ENCODE measurements at regions not wholly inside any gene's neighbourhood (a gene's known extent, or its start where the extent isn't known, plus 50 kb on each side); places are given as distances from the start of the nearest gene placed in this dataset.

DNA sequence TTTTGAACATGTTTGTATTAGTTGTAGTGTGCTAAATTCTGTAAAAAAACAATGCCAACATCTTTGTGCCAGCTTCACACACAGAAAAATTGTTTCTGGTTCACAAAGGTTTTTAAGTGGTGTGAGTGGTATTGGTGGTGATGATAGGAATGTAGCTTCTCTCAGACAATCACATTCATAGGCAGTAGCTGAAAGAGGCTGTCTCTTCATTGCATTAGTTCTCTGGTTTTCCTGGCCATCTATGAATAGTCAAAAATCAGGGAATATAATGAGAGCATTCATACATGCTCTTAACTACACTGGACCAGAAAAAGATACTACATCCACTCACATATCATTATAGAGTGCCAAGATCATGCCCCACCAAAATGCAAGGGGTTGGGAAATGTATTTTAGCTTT lies 433.5 kb downstream of the FLRT2 start:
- ATAC-seq (no peak), DNase-seq (ENCODE audit: low read depth, low spot score) (no peak)
- H3K4me3 ChIP-seq (ENCODE audit: low read depth in 2 of 2, low read length in 2 of 2): no peak overlapping the region
- no peaks in the 10 kb centered on the region for H3K4me1 ChIP-seq (ENCODE audit: control insufficient read depth, insufficient read depth, low read length)
- POLR2A ChIA-PET: interaction anchor here (0.6 kb wide), 1 partner anchor 291 kb away, joined by 3 read pairs; no protein-coding TSS in a partner anchor
- intact Hi-C loops (cut with micrococcal nuclease; ENCODE audit: unreplicated experiment) (no loop called here), in situ Hi-C loops (cut with HindIII; ENCODE audit: low pct_unique_long_range_greater_than_20kb, low sequenced_read_pairs) (no loop called here)
- TF ChIP-seq SIN3A (IDR thresholded peaks at IDR 0.05; ENCODE audit: borderline replicate concordance, insufficient read depth, low read depth, low read length) (no peak), TCF7L2 (IDR thresholded peaks at IDR 0.05; ENCODE audit: low read depth, low read length) (no peak), POLR2AphosphoS5 (IDR thresholded peaks at IDR 0.05; ENCODE audit: low read depth, low read length) (no peak)
- TF ChIP-seq, protein P1, sequence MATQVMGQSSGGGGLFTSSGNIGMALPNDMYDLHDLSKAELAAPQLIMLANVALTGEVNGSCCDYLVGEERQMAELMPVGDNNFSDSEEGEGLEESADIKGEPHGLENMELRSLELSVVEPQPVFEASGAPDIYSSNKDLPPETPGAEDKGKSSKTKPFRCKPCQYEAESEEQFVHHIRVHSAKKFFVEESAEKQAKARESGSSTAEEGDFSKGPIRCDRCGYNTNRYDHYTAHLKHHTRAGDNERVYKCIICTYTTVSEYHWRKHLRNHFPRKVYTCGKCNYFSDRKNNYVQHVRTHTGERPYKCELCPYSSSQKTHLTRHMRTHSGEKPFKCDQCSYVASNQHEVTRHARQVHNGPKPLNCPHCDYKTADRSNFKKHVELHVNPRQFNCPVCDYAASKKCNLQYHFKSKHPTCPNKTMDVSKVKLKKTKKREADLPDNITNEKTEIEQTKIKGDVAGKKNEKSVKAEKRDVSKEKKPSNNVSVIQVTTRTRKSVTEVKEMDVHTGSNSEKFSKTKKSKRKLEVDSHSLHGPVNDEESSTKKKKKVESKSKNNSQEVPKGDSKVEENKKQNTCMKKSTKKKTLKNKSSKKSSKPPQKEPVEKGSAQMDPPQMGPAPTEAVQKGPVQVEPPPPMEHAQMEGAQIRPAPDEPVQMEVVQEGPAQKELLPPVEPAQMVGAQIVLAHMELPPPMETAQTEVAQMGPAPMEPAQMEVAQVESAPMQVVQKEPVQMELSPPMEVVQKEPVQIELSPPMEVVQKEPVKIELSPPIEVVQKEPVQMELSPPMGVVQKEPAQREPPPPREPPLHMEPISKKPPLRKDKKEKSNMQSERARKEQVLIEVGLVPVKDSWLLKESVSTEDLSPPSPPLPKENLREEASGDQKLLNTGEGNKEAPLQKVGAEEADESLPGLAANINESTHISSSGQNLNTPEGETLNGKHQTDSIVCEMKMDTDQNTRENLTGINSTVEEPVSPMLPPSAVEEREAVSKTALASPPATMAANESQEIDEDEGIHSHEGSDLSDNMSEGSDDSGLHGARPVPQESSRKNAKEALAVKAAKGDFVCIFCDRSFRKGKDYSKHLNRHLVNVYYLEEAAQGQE (IDR thresholded peaks at IDR 0.05; ENCODE audit: insufficient read depth in 1 of 2, low read depth in 2 of 2, low read length in 1 of 2): no peak
- TF ChIP-seq, protein P2, sequence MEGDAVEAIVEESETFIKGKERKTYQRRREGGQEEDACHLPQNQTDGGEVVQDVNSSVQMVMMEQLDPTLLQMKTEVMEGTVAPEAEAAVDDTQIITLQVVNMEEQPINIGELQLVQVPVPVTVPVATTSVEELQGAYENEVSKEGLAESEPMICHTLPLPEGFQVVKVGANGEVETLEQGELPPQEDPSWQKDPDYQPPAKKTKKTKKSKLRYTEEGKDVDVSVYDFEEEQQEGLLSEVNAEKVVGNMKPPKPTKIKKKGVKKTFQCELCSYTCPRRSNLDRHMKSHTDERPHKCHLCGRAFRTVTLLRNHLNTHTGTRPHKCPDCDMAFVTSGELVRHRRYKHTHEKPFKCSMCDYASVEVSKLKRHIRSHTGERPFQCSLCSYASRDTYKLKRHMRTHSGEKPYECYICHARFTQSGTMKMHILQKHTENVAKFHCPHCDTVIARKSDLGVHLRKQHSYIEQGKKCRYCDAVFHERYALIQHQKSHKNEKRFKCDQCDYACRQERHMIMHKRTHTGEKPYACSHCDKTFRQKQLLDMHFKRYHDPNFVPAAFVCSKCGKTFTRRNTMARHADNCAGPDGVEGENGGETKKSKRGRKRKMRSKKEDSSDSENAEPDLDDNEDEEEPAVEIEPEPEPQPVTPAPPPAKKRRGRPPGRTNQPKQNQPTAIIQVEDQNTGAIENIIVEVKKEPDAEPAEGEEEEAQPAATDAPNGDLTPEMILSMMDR (IDR thresholded peaks at IDR 0.05): no peak
- no peaks in the 10 kb centered on the region for H3K36me3 ChIP-seq (ENCODE audit: control insufficient read depth, insufficient read depth, low read length)
- BruUV-seq (replicated peaks): no TSS peak
- H3K9me3 ChIP-seq (ENCODE audit: control insufficient read depth, insufficient read depth, low read depth, low read length): no peaks in the 10 kb centered on the region
- CTCF ChIA-PET: no interaction called here
- H3K27ac ChIP-seq (ENCODE audit: low read length): no peak overlapping the region
- no peaks in the 10 kb centered on the region for H3K27me3 ChIP-seq (ENCODE audit: control insufficient read depth, insufficient read depth, low read length)

DNA sequence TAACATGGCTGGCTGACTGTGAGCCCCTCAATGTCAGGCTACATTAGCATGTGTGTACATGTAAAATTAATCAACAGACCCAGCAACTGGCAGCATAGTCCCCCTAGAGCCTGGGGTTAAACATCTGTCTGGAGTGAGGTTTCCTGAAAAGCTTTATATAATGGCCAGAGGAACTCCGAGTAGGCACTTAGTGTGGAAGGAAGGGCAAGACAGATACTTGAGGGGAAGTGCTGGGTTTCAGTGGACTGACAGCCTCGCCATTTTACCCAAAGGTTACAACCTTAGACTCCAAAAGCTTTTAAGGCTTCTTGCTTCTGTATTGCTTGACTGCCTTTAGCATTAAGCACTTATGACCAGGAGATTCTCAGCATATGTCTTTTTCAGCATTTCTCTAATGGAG lies 430.8 kb downstream of the FLRT2 start:
- no peaks in the 10 kb centered on the region for H3K36me3 ChIP-seq (ENCODE audit: control insufficient read depth, insufficient read depth, low read length)
- intact Hi-C loops (cut with micrococcal nuclease; ENCODE audit: unreplicated experiment) (no loop called here), in situ Hi-C loops (cut with HindIII; ENCODE audit: low pct_unique_long_range_greater_than_20kb, low sequenced_read_pairs) (no loop called here)
- DNase-seq (ENCODE audit: low read depth, low spot score) (no peak), ATAC-seq (no peak)
- ChIA-PET POLR2A (no interaction called here), CTCF (no interaction called here)
- no peak overlapping the region for H3K4me3 ChIP-seq (ENCODE audit: low read depth in 2 of 2, low read length in 2 of 2)
- no peaks in the 10 kb centered on the region for H3K27me3 ChIP-seq (ENCODE audit: control insufficient read depth, insufficient read depth, low read length)
- H3K9me3 ChIP-seq (ENCODE audit: control insufficient read depth, insufficient read depth, low read depth, low read length): no peaks in the 10 kb centered on the region
- H3K27ac ChIP-seq (ENCODE audit: low read length): no peak overlapping the region
- no TSS peak for BruUV-seq (replicated peaks)
- TF ChIP-seq, protein P2 (IDR thresholded peaks at IDR 0.05): no peak
- TF ChIP-seq, protein P1 (IDR thresholded peaks at IDR 0.05; ENCODE audit: insufficient read depth in 1 of 2, low read depth in 2 of 2, low read length in 1 of 2): no peak
- TF ChIP-seq TCF7L2 (IDR thresholded peaks at IDR 0.05; ENCODE audit: low read depth, low read length): no peak
- no peaks in the 10 kb centered on the region for H3K4me1 ChIP-seq (ENCODE audit: control insufficient read depth, insufficient read depth, low read length)

Measured in Panc1 (cell line).